ENCODE measurements at regions not wholly inside any gene's neighbourhood (a gene's known extent, or its start where the extent isn't known, plus 50 kb on each side); places are given as distances from the start of the nearest gene placed in this dataset.
"Not testable (repeated sequence)": the region's sequence is repeated elsewhere in the genome, so short reads cannot be mapped to it uniquely, and the experiment has no call there.

GRCh38 chr2:36190097-36190496, 165.5 kb upstream of the CRIM1 start:
- H3K9me3 ChIP-seq (ENCODE audit: control insufficient read depth in 5 of 5, low read length in 5 of 5), result no peaks in the 10 kb centered on the region
- H3K4me3 ChIP-seq (ENCODE audit: low read depth in 1 of 5, low read length in 5 of 5), result no peak overlapping the region
- H3K9ac ChIP-seq (ENCODE audit: low read length in 5 of 5), result no peak overlapping the region
- no peak overlapping the region for H3K27ac ChIP-seq (ENCODE audit: low read depth, low read length)
- peaks cover 0 to 2% (median 0%) of the 10 kb centered on the region in 5 donors for H3K27me3 ChIP-seq (ENCODE audit: control insufficient read depth in 5 of 5, insufficient read depth in 4 of 5, low read length in 5 of 5)
- no peaks in the 10 kb centered on the region for H3K4me1 ChIP-seq (ENCODE audit: control insufficient read depth in 5 of 5, insufficient read depth in 5 of 5, low read length in 5 of 5)
- no peaks in the 10 kb centered on the region for H3K36me3 ChIP-seq (ENCODE audit: control insufficient read depth in 5 of 5, insufficient read depth in 5 of 5, low read length in 5 of 5)

- Histone ChIP-seq H3K4me3 (ENCODE audit: low read depth in 1 of 5, low read length in 5 of 5) (no peak overlapping the region), H3K27me3 (ENCODE audit: control insufficient read depth in 5 of 5, insufficient read depth in 4 of 5, low read length in 5 of 5) (no peaks in the 10 kb centered on the region), H3K36me3 (ENCODE audit: control insufficient read depth in 5 of 5, insufficient read depth in 5 of 5, low read length in 5 of 5) (no peaks in the 10 kb centered on the region), H3K9me3 (ENCODE audit: control insufficient read depth in 5 of 5, low read length in 5 of 5) (no peaks in the 10 kb centered on the region), H3K4me1 (ENCODE audit: control insufficient read depth in 5 of 5, insufficient read depth in 5 of 5, low read length in 5 of 5) (no peaks in the 10 kb centered on the region), H3K9ac (ENCODE audit: low read length in 5 of 5) (no peak overlapping the region), H3K27ac (ENCODE audit: low read depth, low read length) (no peak overlapping the region)
Observed at GRCh38 chr2:36185624-36186023, 170.0 kb upstream of the CRIM1 start.

- Histone ChIP-seq H3K27me3 (ENCODE audit: control insufficient read depth in 5 of 5, insufficient read depth in 4 of 5, low read length in 5 of 5) (no peaks in the 10 kb centered on the region), H3K4me3 (ENCODE audit: low read depth in 1 of 5, low read length in 5 of 5) (no peak overlapping the region), H3K4me1 (ENCODE audit: control insufficient read depth in 5 of 5, insufficient read depth in 5 of 5, low read length in 5 of 5) (no peaks in the 10 kb centered on the region), H3K9ac (ENCODE audit: low read length in 5 of 5) (no peak overlapping the region), H3K36me3 (ENCODE audit: control insufficient read depth in 5 of 5, insufficient read depth in 5 of 5, low read length in 5 of 5) (no peaks in the 10 kb centered on the region), H3K27ac (ENCODE audit: low read depth, low read length) (no peak overlapping the region), H3K9me3 (ENCODE audit: control insufficient read depth in 5 of 5, low read length in 5 of 5) (no peaks in the 10 kb centered on the region)
Observed at GRCh38 chr2:36184848-36185247, 170.7 kb upstream of the CRIM1 start.

- not testable (repeated sequence) for H3K4me3 ChIP-seq (ENCODE audit: low read depth in 1 of 5, low read length in 5 of 5); H3K4me1 ChIP-seq (ENCODE audit: control insufficient read depth in 5 of 5, insufficient read depth in 5 of 5, low read length in 5 of 5); H3K9ac ChIP-seq (ENCODE audit: low read length in 5 of 5); H3K27ac ChIP-seq (ENCODE audit: low read depth, low read length); H3K27me3 ChIP-seq (ENCODE audit: control insufficient read depth in 5 of 5, insufficient read depth in 4 of 5, low read length in 5 of 5); H3K36me3 ChIP-seq (ENCODE audit: control insufficient read depth in 5 of 5, insufficient read depth in 5 of 5, low read length in 5 of 5); H3K9me3 ChIP-seq (ENCODE audit: control insufficient read depth in 5 of 5, low read length in 5 of 5)
Observed at GRCh38 chr2:36180789-36181482, 174.6 kb upstream of the CRIM1 start.

- not testable (repeated sequence) for H3K27me3 ChIP-seq (ENCODE audit: control insufficient read depth in 5 of 5, insufficient read depth in 4 of 5, low read length in 5 of 5); H3K36me3 ChIP-seq (ENCODE audit: control insufficient read depth in 5 of 5, insufficient read depth in 5 of 5, low read length in 5 of 5); H3K27ac ChIP-seq (ENCODE audit: low read depth, low read length); H3K4me1 ChIP-seq (ENCODE audit: control insufficient read depth in 5 of 5, insufficient read depth in 5 of 5, low read length in 5 of 5); H3K4me3 ChIP-seq (ENCODE audit: low read depth in 1 of 5, low read length in 5 of 5); H3K9me3 ChIP-seq (ENCODE audit: control insufficient read depth in 5 of 5, low read length in 5 of 5); H3K9ac ChIP-seq (ENCODE audit: low read length in 5 of 5)
Observed at GRCh38 chr2:36180293-36180692, 175.3 kb upstream of the CRIM1 start.

GRCh38 chr2:36179668-36180269, 175.8 kb upstream of the CRIM1 start:
- H3K4me1 ChIP-seq (ENCODE audit: control insufficient read depth in 5 of 5, insufficient read depth in 5 of 5, low read length in 5 of 5); H3K9me3 ChIP-seq (ENCODE audit: control insufficient read depth in 5 of 5, low read length in 5 of 5); H3K27ac ChIP-seq (ENCODE audit: low read depth, low read length); H3K27me3 ChIP-seq (ENCODE audit: control insufficient read depth in 5 of 5, insufficient read depth in 4 of 5, low read length in 5 of 5); H3K9ac ChIP-seq (ENCODE audit: low read length in 5 of 5); H3K4me3 ChIP-seq (ENCODE audit: low read depth in 1 of 5, low read length in 5 of 5); H3K36me3 ChIP-seq (ENCODE audit: control insufficient read depth in 5 of 5, insufficient read depth in 5 of 5, low read length in 5 of 5): not testable (repeated sequence)

- Histone ChIP-seq H3K9me3 (ENCODE audit: control insufficient read depth in 5 of 5, low read length in 5 of 5) (no peaks in the 10 kb centered on the region), H3K27ac (ENCODE audit: low read depth, low read length) (no peak overlapping the region), H3K27me3 (ENCODE audit: control insufficient read depth in 5 of 5, insufficient read depth in 4 of 5, low read length in 5 of 5) (no peaks in the 10 kb centered on the region), H3K36me3 (ENCODE audit: control insufficient read depth in 5 of 5, insufficient read depth in 5 of 5, low read length in 5 of 5) (no peaks in the 10 kb centered on the region), H3K4me3 (ENCODE audit: low read depth in 1 of 5, low read length in 5 of 5) (no peak overlapping the region), H3K4me1 (ENCODE audit: control insufficient read depth in 5 of 5, insufficient read depth in 5 of 5, low read length in 5 of 5) (no peaks in the 10 kb centered on the region), H3K9ac (ENCODE audit: low read length in 5 of 5) (no peak overlapping the region)
Observed at GRCh38 chr2:36178384-36178783, 177.2 kb upstream of the CRIM1 start.

- Histone ChIP-seq H3K27ac (ENCODE audit: low read depth, low read length) (no peak overlapping the region), H3K9me3 (ENCODE audit: control insufficient read depth in 5 of 5, low read length in 5 of 5) (no peaks in the 10 kb centered on the region), H3K36me3 (ENCODE audit: control insufficient read depth in 5 of 5, insufficient read depth in 5 of 5, low read length in 5 of 5) (no peaks in the 10 kb centered on the region), H3K4me1 (ENCODE audit: control insufficient read depth in 5 of 5, insufficient read depth in 5 of 5, low read length in 5 of 5) (no peaks in the 10 kb centered on the region), H3K27me3 (ENCODE audit: control insufficient read depth in 5 of 5, insufficient read depth in 4 of 5, low read length in 5 of 5) (no peaks in the 10 kb centered on the region), H3K4me3 (ENCODE audit: low read depth in 1 of 5, low read length in 5 of 5) (no peak overlapping the region), H3K9ac (ENCODE audit: low read length in 5 of 5) (no peak overlapping the region)
Observed at GRCh38 chr2:36177282-36177681, 178.3 kb upstream of the CRIM1 start.

- Histone ChIP-seq H3K9ac (ENCODE audit: low read length in 5 of 5) (no peak overlapping the region), H3K4me1 (ENCODE audit: control insufficient read depth in 5 of 5, insufficient read depth in 5 of 5, low read length in 5 of 5) (no peaks in the 10 kb centered on the region), H3K27ac (ENCODE audit: low read depth, low read length) (no peak overlapping the region), H3K4me3 (ENCODE audit: low read depth in 1 of 5, low read length in 5 of 5) (no peak overlapping the region), H3K27me3 (ENCODE audit: control insufficient read depth in 5 of 5, insufficient read depth in 4 of 5, low read length in 5 of 5) (no peaks in the 10 kb centered on the region), H3K9me3 (ENCODE audit: control insufficient read depth in 5 of 5, low read length in 5 of 5) (no peaks in the 10 kb centered on the region), H3K36me3 (ENCODE audit: control insufficient read depth in 5 of 5, insufficient read depth in 5 of 5, low read length in 5 of 5) (no peaks in the 10 kb centered on the region)
Observed at GRCh38 chr2:36174920-36175319, 180.7 kb upstream of the CRIM1 start.

- Histone ChIP-seq H3K27me3 (ENCODE audit: control insufficient read depth in 5 of 5, insufficient read depth in 4 of 5, low read length in 5 of 5) (no peaks in the 10 kb centered on the region), H3K27ac (ENCODE audit: low read depth, low read length) (no peak overlapping the region), H3K36me3 (ENCODE audit: control insufficient read depth in 5 of 5, insufficient read depth in 5 of 5, low read length in 5 of 5) (no peaks in the 10 kb centered on the region), H3K9me3 (ENCODE audit: control insufficient read depth in 5 of 5, low read length in 5 of 5) (no peaks in the 10 kb centered on the region), H3K9ac (ENCODE audit: low read length in 5 of 5) (no peak overlapping the region), H3K4me1 (ENCODE audit: control insufficient read depth in 5 of 5, insufficient read depth in 5 of 5, low read length in 5 of 5) (no peaks in the 10 kb centered on the region), H3K4me3 (ENCODE audit: low read depth in 1 of 5, low read length in 5 of 5) (no peak overlapping the region)
Observed at GRCh38 chr2:36173760-36174404, 181.7 kb upstream of the CRIM1 start.

Measured in subcutaneous abdominal adipose tissue (tissue), 5 donors.